ENCODE measurements at regions not wholly inside any gene's neighbourhood (a gene's known extent, or its start where the extent isn't known, plus 50 kb on each side); places are given as distances from the start of the nearest gene placed in this dataset.
"Not testable (repeated sequence)": the region's sequence is repeated elsewhere in the genome, so short reads cannot be mapped to it uniquely, and the experiment has no call there.

DNA sequence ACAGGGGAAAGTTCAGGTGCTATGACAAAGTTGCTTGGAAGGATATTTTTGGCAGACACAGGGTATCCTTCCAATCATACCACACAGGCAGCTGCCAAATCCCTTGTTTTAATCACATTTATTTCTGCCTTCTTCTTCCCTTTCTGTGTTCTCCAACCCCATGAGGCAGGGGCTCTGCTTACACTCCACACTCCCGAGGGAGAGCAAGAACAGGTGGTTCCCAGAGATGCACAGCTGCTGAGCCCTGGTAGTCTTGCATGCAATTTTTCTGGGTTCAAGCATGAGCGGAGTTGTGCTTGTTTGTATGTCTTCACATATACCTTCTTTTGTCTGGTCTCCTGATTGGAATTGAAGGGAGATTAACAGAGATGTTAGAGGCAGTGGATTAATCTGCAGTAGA lies 251.7 kb upstream of the ST6GAL2 start:
- no peaks in the 10 kb centered on the region for H3K36me3 Mint-ChIP-seq (ENCODE audit: low read depth)
- CTCF ChIA-PET, result no interaction called here
- peaks cover 0 to 2% of the 10 kb centered on the region in 2 experiments for H3K9me3 ChIP-seq (ENCODE audit: control insufficient read depth in 1 of 2, insufficient read depth in 1 of 2, low read length in 2 of 2)
- intact Hi-C loops (cut with DNase I, micrococcal nuclease), result no loop called here
- no peaks in the 10 kb centered on the region for H3K27me3 ChIP-seq (ENCODE audit: control insufficient read depth in 1 of 2, insufficient read depth in 2 of 2, low read length in 2 of 2)
- DNase-seq, result no peak
- ATAC-seq (ENCODE audit: poor library complexity), result no peak
- H3K27ac Mint-ChIP-seq, result no peak overlapping the region
- H3K4me3 ChIP-seq (ENCODE audit: low read length), result no peak overlapping the region
- no peak overlapping the region for H3K4me3 Mint-ChIP-seq
- no peaks in the 10 kb centered on the region for H3K36me3 ChIP-seq (ENCODE audit: insufficient read depth, low read length)
- H3K27me3 Mint-ChIP-seq, result no peaks in the 10 kb centered on the region
- H3K4me1 Mint-ChIP-seq (ENCODE audit: low read depth), result no peaks in the 10 kb centered on the region
- POLR2A ChIA-PET, result no interaction called here
- TF ChIP-seq, protein P1, sequence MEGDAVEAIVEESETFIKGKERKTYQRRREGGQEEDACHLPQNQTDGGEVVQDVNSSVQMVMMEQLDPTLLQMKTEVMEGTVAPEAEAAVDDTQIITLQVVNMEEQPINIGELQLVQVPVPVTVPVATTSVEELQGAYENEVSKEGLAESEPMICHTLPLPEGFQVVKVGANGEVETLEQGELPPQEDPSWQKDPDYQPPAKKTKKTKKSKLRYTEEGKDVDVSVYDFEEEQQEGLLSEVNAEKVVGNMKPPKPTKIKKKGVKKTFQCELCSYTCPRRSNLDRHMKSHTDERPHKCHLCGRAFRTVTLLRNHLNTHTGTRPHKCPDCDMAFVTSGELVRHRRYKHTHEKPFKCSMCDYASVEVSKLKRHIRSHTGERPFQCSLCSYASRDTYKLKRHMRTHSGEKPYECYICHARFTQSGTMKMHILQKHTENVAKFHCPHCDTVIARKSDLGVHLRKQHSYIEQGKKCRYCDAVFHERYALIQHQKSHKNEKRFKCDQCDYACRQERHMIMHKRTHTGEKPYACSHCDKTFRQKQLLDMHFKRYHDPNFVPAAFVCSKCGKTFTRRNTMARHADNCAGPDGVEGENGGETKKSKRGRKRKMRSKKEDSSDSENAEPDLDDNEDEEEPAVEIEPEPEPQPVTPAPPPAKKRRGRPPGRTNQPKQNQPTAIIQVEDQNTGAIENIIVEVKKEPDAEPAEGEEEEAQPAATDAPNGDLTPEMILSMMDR (IDR thresholded peaks at IDR 0.05), result no peak
- H3K9me3 Mint-ChIP-seq, result peaks cover 8% of the 10 kb centered on the region
- no peaks in the 10 kb centered on the region for H3K4me1 ChIP-seq (ENCODE audit: insufficient read depth, low read length)
- H3K27ac ChIP-seq (ENCODE audit: low read depth in 1 of 2, low read length in 2 of 2), result no peak overlapping the region

DNA sequence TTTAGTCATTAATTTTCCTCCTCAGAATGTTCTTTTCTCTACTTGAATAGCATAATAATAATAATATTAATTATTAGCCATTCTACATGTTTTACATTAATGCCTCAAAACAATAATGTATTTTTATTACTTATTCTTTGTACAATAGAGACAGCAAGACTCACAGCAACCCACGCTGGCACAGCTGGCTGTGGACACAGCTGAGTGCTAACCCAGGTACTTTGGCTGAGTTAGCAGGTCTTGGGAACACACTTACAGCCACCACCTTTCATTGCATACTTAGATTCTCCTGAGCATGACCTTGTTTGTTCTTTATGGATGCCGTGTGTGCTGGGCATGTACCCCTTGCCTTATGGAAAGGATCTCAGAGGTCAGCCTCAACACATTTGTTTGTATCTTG lies 260.2 kb upstream of the ST6GAL2 start:
- ATAC-seq (ENCODE audit: poor library complexity), result no peak
- Mint-ChIP-seq H3K27me3 (no peaks in the 10 kb centered on the region), H3K9me3 (no peaks in the 10 kb centered on the region), H3K27ac (no peak overlapping the region), H3K36me3 (ENCODE audit: low read depth) (no peaks in the 10 kb centered on the region), H3K4me3 (no peak overlapping the region), H3K4me1 (ENCODE audit: low read depth) (no peaks in the 10 kb centered on the region)
- Histone ChIP-seq H3K9me3 (ENCODE audit: control insufficient read depth in 1 of 2, insufficient read depth in 1 of 2, low read length in 2 of 2) (peaks cover 0 to 6% of the 10 kb centered on the region in 2 experiments), H3K4me3 (ENCODE audit: low read length) (no peak overlapping the region), H3K36me3 (ENCODE audit: insufficient read depth, low read length) (no peaks in the 10 kb centered on the region), H3K4me1 (ENCODE audit: insufficient read depth, low read length) (no peaks in the 10 kb centered on the region), H3K27me3 (ENCODE audit: control insufficient read depth in 1 of 2, insufficient read depth in 2 of 2, low read length in 2 of 2) (no peaks in the 10 kb centered on the region), H3K27ac (ENCODE audit: low read depth in 1 of 2, low read length in 2 of 2) (no peak overlapping the region)
- TF ChIP-seq, protein P1 (IDR thresholded peaks at IDR 0.05), result no peak
- POLR2A ChIA-PET, result no interaction called here
- intact Hi-C loops (cut with DNase I, micrococcal nuclease), result no loop called here
- DNase-seq, result no peak
- CTCF ChIA-PET, result no interaction called here

DNA sequence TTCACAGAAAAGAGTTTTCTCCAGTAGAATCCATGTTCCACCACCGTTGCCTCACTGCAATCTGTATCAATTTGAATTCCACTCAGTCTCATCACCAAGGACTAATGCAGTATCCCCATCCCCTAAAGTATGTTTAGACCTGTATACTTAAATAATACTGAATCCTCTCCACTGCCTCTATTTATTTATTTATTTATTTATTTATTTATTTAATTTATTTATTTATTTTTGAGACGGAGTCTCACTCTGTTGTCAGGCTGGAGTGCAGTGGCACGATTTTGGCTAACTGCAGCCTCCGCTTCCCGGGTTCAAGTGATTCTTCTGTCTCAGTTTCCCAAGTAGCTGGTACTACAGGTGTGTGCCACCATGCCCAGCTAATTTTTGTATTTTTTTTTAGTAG lies 260.7 kb upstream of the ST6GAL2 start:
- H3K27me3 Mint-ChIP-seq; H3K27ac Mint-ChIP-seq; DNase-seq; H3K4me3 ChIP-seq (ENCODE audit: low read length); H3K4me1 Mint-ChIP-seq (ENCODE audit: low read depth); CTCF ChIA-PET; H3K36me3 ChIP-seq (ENCODE audit: insufficient read depth, low read length); H3K9me3 ChIP-seq (ENCODE audit: control insufficient read depth in 1 of 2, insufficient read depth in 1 of 2, low read length in 2 of 2); POLR2A ChIA-PET; H3K4me1 ChIP-seq (ENCODE audit: insufficient read depth, low read length); H3K27ac ChIP-seq (ENCODE audit: low read depth in 1 of 2, low read length in 2 of 2); ATAC-seq (ENCODE audit: poor library complexity); H3K9me3 Mint-ChIP-seq; H3K4me3 Mint-ChIP-seq; intact Hi-C loops (cut with DNase I, micrococcal nuclease); H3K27me3 ChIP-seq (ENCODE audit: control insufficient read depth in 1 of 2, insufficient read depth in 2 of 2, low read length in 2 of 2); H3K36me3 Mint-ChIP-seq (ENCODE audit: low read depth): not testable (repeated sequence)

DNA sequence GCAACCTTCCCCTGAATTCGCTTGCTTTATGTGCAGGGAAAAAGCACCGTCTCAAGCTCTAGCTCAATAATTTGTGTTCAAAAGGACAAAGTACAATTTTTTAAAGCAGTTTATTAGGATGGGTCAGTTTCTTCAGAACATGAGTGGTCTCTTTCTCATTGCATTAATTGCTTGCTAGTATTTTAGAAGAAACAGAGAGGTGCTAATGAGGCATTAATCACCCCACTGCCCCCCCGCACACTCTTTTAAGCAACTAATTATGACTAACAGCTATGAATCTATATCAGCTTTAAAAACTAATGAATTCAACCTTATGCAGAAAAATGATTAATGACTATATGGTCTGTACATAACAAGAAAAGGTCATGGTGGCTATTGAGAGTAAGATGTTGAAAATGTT lies 262.1 kb upstream of the ST6GAL2 start:
- H3K36me3 Mint-ChIP-seq (ENCODE audit: low read depth), result no peaks in the 10 kb centered on the region
- no peak overlapping the region for H3K4me3 Mint-ChIP-seq
- TF ChIP-seq, protein P1 (IDR thresholded peaks at IDR 0.05), result no peak
- ChIA-PET POLR2A (no interaction called here), CTCF (no interaction called here)
- Histone ChIP-seq H3K4me3 (ENCODE audit: low read length) (no peak overlapping the region), H3K4me1 (ENCODE audit: insufficient read depth, low read length) (no peaks in the 10 kb centered on the region), H3K9me3 (ENCODE audit: control insufficient read depth in 1 of 2, insufficient read depth in 1 of 2, low read length in 2 of 2) (peaks cover 0 to 6% of the 10 kb centered on the region in 2 experiments), H3K27me3 (ENCODE audit: control insufficient read depth in 1 of 2, insufficient read depth in 2 of 2, low read length in 2 of 2) (no peaks in the 10 kb centered on the region), H3K27ac (ENCODE audit: low read depth in 1 of 2, low read length in 2 of 2) (no peak overlapping the region), H3K36me3 (ENCODE audit: insufficient read depth, low read length) (no peaks in the 10 kb centered on the region)
- ATAC-seq (ENCODE audit: poor library complexity), result no peak
- no peak overlapping the region for H3K27ac Mint-ChIP-seq
- intact Hi-C loops (cut with DNase I, micrococcal nuclease), result no loop called here
- DNase-seq, result no peak
- H3K27me3 Mint-ChIP-seq, result no peaks in the 10 kb centered on the region
- H3K4me1 Mint-ChIP-seq (ENCODE audit: low read depth), result no peaks in the 10 kb centered on the region
- no peaks in the 10 kb centered on the region for H3K9me3 Mint-ChIP-seq
